Omental fat pad (tissue), 3 donors: ENCODE measurements at regions not wholly inside any gene's neighbourhood (a gene's known extent, or its start where the extent isn't known, plus 50 kb on each side); places are given as distances from the start of the nearest gene placed in this dataset.
A peak's percentile ranks its signal among the peaks of the same experiment; 100 is the strongest.

Experiments
- ATAC-seq: fragments of 150-250 bp; one replicate; pipeline ENCODE4 v1.9.1; 2016; ENCODE audit warnings: mild to moderate bottlenecking, moderate library complexity; ENCODE audit not compliant: low FRiP score
- DNase-seq: peaks from one replicate; pipeline ENCODE4 v3.0.0-alpha.2; 2019; ENCODE audit warnings: low spot score
- TF ChIP-seq, protein P1 (sequence below), 3 donors: fragments of 450-650 bp; IDR thresholded peaks; one replicate each; pipeline ENCODE4 v1.5.1; 2016 to 2017; ENCODE audit warnings: antibody characterized with exemption in 3 of 3, mild to moderate bottlenecking in 3 of 3, moderate library complexity in 2 of 3

DNA sequence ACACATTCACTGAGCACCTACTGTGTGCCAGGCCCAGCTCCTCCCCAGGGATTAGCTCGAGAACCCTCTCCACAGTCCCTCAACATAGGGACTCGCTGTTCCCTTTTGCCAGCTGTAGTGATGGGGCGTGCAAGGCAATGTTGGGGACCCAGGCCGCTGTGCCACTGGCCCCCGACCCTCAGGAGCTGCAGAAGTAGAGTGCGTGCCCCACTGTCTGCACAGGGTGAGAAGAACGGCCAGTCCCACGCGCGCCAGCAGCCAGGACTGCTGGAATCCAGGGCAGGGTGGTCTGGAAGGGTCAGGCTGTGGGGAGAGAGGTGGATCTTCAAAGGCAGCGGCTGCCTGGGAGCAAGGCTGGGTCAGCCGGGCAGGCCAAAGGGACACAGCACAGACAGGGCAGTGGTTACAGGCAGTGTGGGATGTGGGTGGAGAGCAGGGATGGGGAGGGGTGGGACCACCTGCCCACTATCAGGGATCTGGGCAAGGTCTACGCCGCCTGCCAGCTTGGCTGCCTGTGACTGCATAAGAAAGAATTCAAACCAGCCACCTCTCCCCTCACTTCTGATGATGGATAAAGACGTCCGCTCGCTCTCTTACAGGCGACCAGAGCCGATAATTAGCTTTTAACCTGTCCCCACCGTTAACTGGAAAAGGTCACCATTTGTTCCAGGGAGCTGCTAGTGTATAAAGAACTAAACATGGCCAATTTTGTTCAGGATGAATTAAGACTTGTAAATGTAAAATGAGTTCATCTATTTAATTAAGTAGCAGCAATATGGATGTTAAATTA lies 86.7 kb upstream of the GSE1 start:
- TF ChIP-seq, protein P1, sequence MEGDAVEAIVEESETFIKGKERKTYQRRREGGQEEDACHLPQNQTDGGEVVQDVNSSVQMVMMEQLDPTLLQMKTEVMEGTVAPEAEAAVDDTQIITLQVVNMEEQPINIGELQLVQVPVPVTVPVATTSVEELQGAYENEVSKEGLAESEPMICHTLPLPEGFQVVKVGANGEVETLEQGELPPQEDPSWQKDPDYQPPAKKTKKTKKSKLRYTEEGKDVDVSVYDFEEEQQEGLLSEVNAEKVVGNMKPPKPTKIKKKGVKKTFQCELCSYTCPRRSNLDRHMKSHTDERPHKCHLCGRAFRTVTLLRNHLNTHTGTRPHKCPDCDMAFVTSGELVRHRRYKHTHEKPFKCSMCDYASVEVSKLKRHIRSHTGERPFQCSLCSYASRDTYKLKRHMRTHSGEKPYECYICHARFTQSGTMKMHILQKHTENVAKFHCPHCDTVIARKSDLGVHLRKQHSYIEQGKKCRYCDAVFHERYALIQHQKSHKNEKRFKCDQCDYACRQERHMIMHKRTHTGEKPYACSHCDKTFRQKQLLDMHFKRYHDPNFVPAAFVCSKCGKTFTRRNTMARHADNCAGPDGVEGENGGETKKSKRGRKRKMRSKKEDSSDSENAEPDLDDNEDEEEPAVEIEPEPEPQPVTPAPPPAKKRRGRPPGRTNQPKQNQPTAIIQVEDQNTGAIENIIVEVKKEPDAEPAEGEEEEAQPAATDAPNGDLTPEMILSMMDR (IDR thresholded peaks at IDR 0.05) = no peak
- ATAC-seq (no peak), DNase-seq (no peak)

DNA sequence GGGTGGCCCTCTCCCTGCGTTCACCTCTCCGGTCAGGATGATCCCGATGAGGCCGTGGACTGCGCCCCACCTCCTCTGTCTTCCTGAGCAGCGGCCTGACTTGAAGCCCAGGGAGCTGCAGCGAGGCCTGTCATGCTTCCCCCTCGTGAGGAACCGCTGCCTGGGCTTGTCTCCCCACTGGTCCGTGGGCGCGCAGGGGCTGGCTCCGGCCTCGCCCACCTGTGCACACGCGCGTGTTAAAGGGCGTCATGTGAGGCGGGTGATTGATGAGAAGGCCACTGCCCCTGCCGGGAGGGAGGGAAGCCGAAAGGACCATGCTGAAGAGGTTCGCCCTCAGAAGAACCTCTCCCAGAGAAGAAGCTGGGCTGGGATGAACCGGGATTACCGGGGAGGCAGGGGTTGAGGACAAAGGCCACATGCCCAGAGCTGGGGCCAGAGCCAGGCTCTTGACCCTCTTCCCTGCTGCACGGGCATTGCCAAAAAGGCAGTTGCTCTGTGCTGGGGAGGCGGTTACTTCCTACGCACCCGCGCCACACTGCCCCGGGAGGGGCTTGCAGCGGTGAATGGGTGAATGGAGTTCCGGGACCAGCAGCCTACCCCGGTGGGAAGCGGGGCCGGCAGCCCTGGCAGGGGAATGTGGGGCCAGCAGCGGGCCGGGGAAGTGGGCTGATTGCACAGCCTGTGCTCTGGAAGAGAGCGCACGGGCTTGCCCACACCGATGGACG lies 85.9 kb upstream of the GSE1 start:
- DNase-seq = no peak
- TF ChIP-seq, protein P1 (IDR thresholded peaks at IDR 0.05) = no peak
- ATAC-seq = peak; percentile 10

DNA sequence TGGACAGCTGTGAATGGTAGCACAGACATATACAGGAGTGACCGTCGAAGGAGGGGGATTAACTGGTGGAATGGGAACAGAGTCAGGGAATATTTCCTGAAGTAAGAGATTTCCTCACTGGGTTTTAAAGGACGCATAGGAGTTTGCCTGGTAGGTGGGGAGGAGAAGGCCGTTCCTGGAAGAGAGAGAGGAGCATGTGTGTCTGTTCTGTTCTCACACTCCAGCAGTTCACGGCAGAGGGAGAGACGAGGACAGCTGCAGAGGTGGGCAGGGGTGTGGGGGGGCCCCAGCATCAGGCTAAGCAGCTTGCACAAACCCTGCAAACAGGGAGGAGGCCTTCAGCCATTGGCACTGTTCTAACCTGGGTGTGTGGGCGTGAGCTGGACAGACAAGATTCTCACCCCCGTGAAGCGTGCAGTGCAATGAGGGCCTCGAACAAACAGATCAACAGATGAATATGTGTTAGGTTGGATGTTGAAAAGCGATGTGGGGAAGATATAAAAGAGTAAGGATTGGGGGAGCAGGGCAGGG lies 85.3 kb upstream of the GSE1 start:
- DNase-seq = no peak
- ATAC-seq = no peak
- TF ChIP-seq, protein P1 (IDR thresholded peaks at IDR 0.05) = no peak

DNA sequence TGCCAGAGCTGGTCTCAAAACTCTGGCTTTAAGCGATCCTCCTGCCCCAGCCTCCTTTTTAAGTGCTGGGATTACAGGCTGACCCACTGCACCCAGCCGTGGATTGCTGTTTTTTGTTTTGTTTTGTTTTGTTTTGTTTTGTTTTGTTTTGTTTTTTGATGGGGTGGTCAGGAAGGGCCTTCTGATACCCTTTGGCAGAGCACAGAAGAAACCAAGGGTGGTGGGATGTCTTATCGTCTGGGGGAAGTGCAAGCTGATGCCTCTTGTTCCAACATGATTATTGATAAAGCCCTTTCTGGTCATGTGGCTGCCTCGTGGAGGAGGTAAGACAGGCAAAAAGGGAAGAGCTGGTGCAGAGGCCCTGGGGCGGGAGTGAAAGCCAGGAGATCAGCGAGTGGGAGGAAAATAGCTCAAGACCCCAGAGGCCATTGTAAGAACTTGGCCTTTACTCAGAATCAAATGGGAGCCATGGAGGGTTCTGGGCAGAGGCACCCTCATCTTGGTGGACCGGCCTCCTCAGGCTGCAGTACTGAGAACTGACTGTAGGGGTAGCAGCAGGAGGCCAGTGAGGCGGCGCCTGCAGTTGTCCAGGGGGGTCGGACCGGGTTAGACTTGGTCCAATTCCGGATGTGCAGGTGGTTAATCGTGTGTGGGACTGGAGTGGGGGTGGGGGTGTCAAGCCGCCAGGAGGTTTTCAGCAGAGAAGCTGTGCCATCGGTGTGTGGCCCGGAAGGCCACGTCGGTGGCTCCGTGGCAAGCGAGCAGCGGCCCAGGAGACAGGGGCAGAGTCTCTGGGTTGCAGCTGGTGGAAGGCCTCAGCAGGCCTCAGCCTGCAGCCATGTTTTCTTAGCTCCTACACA lies 84.4 kb upstream of the GSE1 start:
- DNase-seq = no peak
- no peak for ATAC-seq
- TF ChIP-seq, protein P1 (IDR thresholded peaks at IDR 0.05) = no peak

DNA sequence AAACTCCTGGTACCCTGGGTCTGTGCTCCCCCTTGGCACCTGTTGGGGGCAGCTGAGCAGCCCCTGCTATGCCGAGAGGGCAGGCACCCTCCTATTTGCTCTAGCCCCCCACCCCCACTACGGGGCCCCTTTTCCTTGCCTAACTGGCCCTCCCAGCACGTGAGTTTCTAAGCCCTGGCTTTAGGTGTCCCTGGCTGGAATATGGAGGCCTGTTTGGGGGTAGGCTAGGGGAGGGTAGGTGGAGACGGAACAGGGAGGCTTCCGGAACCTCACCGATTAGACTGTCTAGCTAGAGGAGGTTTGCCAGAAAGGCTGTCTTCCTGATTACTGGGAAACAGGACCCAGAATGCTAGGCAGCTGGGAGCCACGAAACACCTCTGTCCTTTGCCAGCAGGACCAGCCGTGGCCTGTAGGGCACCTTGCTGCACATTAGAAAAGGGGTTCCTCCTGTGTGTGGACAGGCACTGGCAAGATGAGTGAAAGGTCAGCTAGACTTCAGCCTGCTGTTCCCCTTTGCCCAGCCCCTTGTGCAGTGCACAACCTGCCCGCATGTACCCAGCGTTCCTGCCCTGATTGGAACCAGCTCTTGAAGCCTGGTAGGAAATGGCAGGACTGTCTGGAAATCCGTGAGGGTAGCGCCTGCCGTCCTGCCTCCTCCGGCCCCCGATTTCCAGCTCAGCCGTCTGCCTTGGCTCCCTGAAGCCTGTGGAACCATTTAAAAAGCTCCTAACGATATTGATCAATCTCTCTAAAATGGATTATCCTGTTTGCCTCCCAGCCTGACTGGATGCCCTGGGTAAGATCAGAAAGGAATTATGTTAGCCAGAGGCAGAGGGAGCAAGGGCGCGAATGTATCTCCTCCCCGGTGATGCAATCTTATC lies 83.4 kb upstream of the GSE1 start:
- ATAC-seq = no peak
- no peak for DNase-seq
- TF ChIP-seq, protein P1 (IDR thresholded peaks at IDR 0.05) = no peak

DNA sequence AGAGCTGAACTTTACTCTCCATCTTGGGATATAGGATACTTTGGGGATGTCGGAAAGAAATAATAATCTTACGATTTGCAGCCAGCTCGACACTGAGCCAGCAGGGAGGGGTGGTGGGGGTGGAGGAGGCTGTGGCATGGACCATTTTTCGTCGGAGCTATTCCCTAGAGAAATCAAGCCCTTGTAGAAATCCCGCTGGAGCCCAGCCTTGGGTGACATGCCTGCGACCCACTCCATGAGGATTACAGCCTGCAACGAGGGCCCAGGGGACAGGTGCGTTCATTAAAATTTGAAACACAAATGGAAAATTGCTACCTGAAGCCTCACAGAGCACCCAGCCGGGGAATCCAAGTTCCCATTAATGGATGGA lies 82.8 kb upstream of the GSE1 start:
- ATAC-seq (no peak), DNase-seq (no peak)
- TF ChIP-seq, protein P1 (IDR thresholded peaks at IDR 0.05) = no peak
